Hematopoietic multipotent progenitor cell treated with erythropoietin and hydrocortisone succinate and interleukin-3 and kit ligand, for 15 days (in vitro differentiated cells): ENCODE measurements at regions not wholly inside any gene's neighbourhood (a gene's known extent, or its start where the extent isn't known, plus 50 kb on each side); places are given as distances from the start of the nearest gene placed in this dataset.

Experiments
- DNase-seq: peaks from one replicate; pipeline ENCODE4 v3.0.0-alpha.2; 2015; ENCODE audit warnings: low spot score

GRCh38 chr16:73817526-73818324, 478.9 kb upstream of the PSMD7 start:
- DNase-seq = no peak

GRCh38 chr16:73813527-73813926, 483.1 kb upstream of the PSMD7 start:
- DNase-seq = no peak

GRCh38 chr16:73804456-73804855, 492.2 kb upstream of the PSMD7 start:
- no peak for DNase-seq

- no peak for DNase-seq
Measured at GRCh38 chr16:73798471-73798870, 498.1 kb upstream of the PSMD7 start.

- DNase-seq = no peak
Measured at GRCh38 chr16:73797115-73797514, 499.5 kb upstream of the PSMD7 start.

- no peak for DNase-seq
Measured at GRCh38 chr16:73796241-73796640, 500.4 kb upstream of the PSMD7 start.

- no peak for DNase-seq
Measured at GRCh38 chr16:73794994-73795393, 501.6 kb upstream of the PSMD7 start.

- no peak for DNase-seq
Measured at GRCh38 chr16:73793871-73794437, 502.7 kb upstream of the PSMD7 start.

- no peak for DNase-seq
Measured at GRCh38 chr16:73793260-73793659, 503.4 kb upstream of the PSMD7 start.

GRCh38 chr16:73792199-73793020, 504.2 kb upstream of the PSMD7 start:
- no peak for DNase-seq

GRCh38 chr16:73781297-73781696, 515.3 kb upstream of the PSMD7 start:
- DNase-seq = no peak

GRCh38 chr16:73778887-73779286, 517.7 kb upstream of the PSMD7 start:
- DNase-seq = no peak

GRCh38 chr16:73775841-73776388, 520.7 kb upstream of the PSMD7 start:
- DNase-seq = no peak

GRCh38 chr16:73771196-73772064, 525.2 kb upstream of the PSMD7 start:
- no peak for DNase-seq

- no peak for DNase-seq
Measured at GRCh38 chr16:73768786-73769203, 527.8 kb upstream of the PSMD7 start.

- no peak for DNase-seq
Measured at GRCh38 chr16:73764321-73764720, 532.3 kb upstream of the PSMD7 start.

GRCh38 chr16:73756289-73757178, 540.1 kb upstream of the PSMD7 start:
- no peak for DNase-seq

GRCh38 chr16:73753931-73754330, 542.7 kb upstream of the PSMD7 start:
- DNase-seq = no peak

- DNase-seq = no peak
Measured at GRCh38 chr16:73750639-73751038, 546.0 kb upstream of the PSMD7 start.

GRCh38 chr16:73747328-73747727, 549.3 kb upstream of the PSMD7 start:
- no peak for DNase-seq

GRCh38 chr16:73746554-73746953, 550.1 kb upstream of the PSMD7 start:
- DNase-seq = no peak
